Keratinocyte (primary cell): ENCODE measurements at regions not wholly inside any gene's neighbourhood (a gene's known extent, or its start where the extent isn't known, plus 50 kb on each side); places are given as distances from the start of the nearest gene placed in this dataset.

Experiments
- DNase-seq: peaks from one replicate; pipeline ENCODE4 v3.0.0-alpha.2; 2011; ENCODE audit warnings: low read depth, missing footprints, low spot score
- FAIRE-seq: peaks from 2 replicates; lab custom pipeline; 2011; peaks lifted over from hg19 to GRCh38; lab: Jason Lieb, UNC
- H2AFZ ChIP-seq: 2 replicates; pipeline ENCODE4 v1.6.0; 2012; ENCODE audit warnings: low read length, control low read depth, inconsistent platforms; ENCODE audit not compliant: control insufficient read depth
- H3K27ac ChIP-seq: 2 replicates; pipeline ENCODE4 v1.5.1; 2011; ENCODE audit warnings: low read length; ENCODE audit not compliant: control insufficient read depth, insufficient read depth
- H3K27me3 ChIP-seq: 3 replicates; pipeline ENCODE4 v1.6.0; 2011; ENCODE audit warnings: low read length; ENCODE audit not compliant: control insufficient read depth, insufficient read depth; ENCODE audit errors: extremely low read depth
- H3K36me3 ChIP-seq, 2 experiments: 2 replicates in 1 of 2; 3 replicates in 1 of 2; pipeline ENCODE4 v1.5.1; 2011; ENCODE audit warnings: low read length in 2 of 2, mild to moderate bottlenecking in 1 of 2; ENCODE audit not compliant: control insufficient read depth in 2 of 2, insufficient read depth in 2 of 2; ENCODE audit errors: extremely low read depth in 1 of 2
- H3K4me1 ChIP-seq: 3 replicates; pipeline ENCODE4 v1.5.1; 2011; ENCODE audit warnings: low read length; ENCODE audit not compliant: control insufficient read depth, insufficient read depth; ENCODE audit errors: extremely low read depth
- H3K4me2 ChIP-seq: 3 replicates; pipeline ENCODE4 v1.6.0; 2011; ENCODE audit warnings: low read depth, low read length; ENCODE audit not compliant: control insufficient read depth, insufficient read depth; ENCODE audit errors: extremely low read depth
- H3K4me3 ChIP-seq, 3 experiments: fragments of 200-600 bp in 1 of 3; sonication (generic) in 1 of 3; 2 replicates in 2 of 3; 3 replicates in 1 of 3; pipeline ENCODE4 v1.5.1; 2011 to 2016; ENCODE audit warnings: low read length in 3 of 3, mild to moderate bottlenecking in 3 of 3, control low read depth in 2 of 3, inconsistent platforms in 1 of 3, low read depth in 1 of 3, mixed read lengths in 1 of 3, mixed run types in 1 of 3, moderate library complexity in 1 of 3; ENCODE audit not compliant: control insufficient read depth in 2 of 3, insufficient read depth in 2 of 3; ENCODE audit errors: extremely low read depth in 1 of 3
- H3K79me2 ChIP-seq: 2 replicates; pipeline ENCODE4 v1.6.0; 2012; ENCODE audit warnings: low read length; ENCODE audit not compliant: control insufficient read depth, insufficient read depth
- H3K9ac ChIP-seq: 3 replicates; pipeline ENCODE4 v1.6.0; 2011; ENCODE audit warnings: low read length; ENCODE audit not compliant: control insufficient read depth, insufficient read depth; ENCODE audit errors: extremely low read depth
- H3K9me1 ChIP-seq: 3 replicates; pipeline ENCODE4 v1.6.0; 2011; ENCODE audit warnings: low read length; ENCODE audit not compliant: control insufficient read depth, insufficient read depth; ENCODE audit errors: extremely low read depth
- H3K9me3 ChIP-seq: 2 replicates; pipeline ENCODE4 v1.5.1; 2012; ENCODE audit warnings: low read depth, low read length; ENCODE audit not compliant: control insufficient read depth
- H4K20me1 ChIP-seq: 3 replicates; pipeline ENCODE4 v1.6.0; 2011; ENCODE audit warnings: low read length; ENCODE audit not compliant: control insufficient read depth, insufficient read depth; ENCODE audit errors: extremely low read depth
- EZH2 ChIP-seq: IDR thresholded peaks from one replicate; pipeline ENCODE4 v1.6.1; 2012; ENCODE audit warnings: inconsistent platforms, mild to moderate bottlenecking, low read length, moderate library complexity
- dilution Hi-C: fragments of 300-500 bp; cut with MboI; formaldehyde crosslinking; loops from one replicate; pipeline ENCODE4 v1.7.0; 2020; ENCODE audit warnings: low sequenced_read_pairs; ENCODE audit not compliant: extremely low pct_ligation_motif_present
- TF ChIP-seq, protein P1 (sequence below), 3 experiments: IDR thresholded peaks in 1 of 3; conservative IDR thresholded peaks in 1 of 3; optimal IDR thresholded peaks in 1 of 3; 2 replicates in 2 of 3; 3 replicates in 1 of 3; pipeline versions ENCODE3 to v1.5.1; 2011; ENCODE audit warnings: low read length in 3 of 3, mild to moderate bottlenecking in 3 of 3, moderate library complexity in 2 of 3, control low read depth in 1 of 3, inconsistent platforms in 1 of 3; ENCODE audit not compliant: insufficient read depth in 2 of 3; ENCODE audit errors: extremely low read depth in 1 of 3

DNA sequence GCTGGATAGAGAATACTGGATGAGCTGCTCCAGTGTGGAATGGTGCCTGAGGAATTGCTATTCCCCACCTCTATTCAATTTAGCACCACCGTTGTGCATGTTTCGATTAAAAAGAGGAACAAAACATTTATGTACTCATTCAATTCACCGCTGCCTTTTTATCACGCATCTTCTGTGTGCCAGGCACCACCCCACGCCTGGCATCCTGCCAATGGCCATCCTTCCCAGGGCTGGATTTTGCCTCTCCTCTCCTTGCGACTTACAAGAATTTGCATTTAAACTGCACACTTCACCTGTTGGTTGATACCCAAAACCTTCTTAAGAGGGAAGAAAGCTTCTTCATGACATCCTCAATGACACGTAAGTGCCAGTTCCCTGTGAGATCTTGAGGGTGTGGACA lies 110.2 kb upstream of the DPP6 start:
- no peak for TF ChIP-seq EZH2
- TF ChIP-seq, protein P1, sequence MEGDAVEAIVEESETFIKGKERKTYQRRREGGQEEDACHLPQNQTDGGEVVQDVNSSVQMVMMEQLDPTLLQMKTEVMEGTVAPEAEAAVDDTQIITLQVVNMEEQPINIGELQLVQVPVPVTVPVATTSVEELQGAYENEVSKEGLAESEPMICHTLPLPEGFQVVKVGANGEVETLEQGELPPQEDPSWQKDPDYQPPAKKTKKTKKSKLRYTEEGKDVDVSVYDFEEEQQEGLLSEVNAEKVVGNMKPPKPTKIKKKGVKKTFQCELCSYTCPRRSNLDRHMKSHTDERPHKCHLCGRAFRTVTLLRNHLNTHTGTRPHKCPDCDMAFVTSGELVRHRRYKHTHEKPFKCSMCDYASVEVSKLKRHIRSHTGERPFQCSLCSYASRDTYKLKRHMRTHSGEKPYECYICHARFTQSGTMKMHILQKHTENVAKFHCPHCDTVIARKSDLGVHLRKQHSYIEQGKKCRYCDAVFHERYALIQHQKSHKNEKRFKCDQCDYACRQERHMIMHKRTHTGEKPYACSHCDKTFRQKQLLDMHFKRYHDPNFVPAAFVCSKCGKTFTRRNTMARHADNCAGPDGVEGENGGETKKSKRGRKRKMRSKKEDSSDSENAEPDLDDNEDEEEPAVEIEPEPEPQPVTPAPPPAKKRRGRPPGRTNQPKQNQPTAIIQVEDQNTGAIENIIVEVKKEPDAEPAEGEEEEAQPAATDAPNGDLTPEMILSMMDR (optimal IDR thresholded peaks at IDR 0.05 in 1 of 3, IDR thresholded peaks at IDR 0.05 in 1 of 3, conservative IDR thresholded peaks at IDR 0.05 in 1 of 3; ENCODE audit: extremely low read depth in 1 of 3, insufficient read depth in 2 of 3, low read length in 3 of 3): no peak
- Histone ChIP-seq H3K27ac (no peak overlapping the region), H2AFZ (no peak overlapping the region), H3K4me3 (no peak overlapping the region), H3K4me1 (no peaks in the 10 kb centered on the region), H3K4me2 (no peak overlapping the region), H3K36me3 (no peaks in the 10 kb centered on the region), H3K79me2 (no peaks in the 10 kb centered on the region), H3K9me3 (peaks cover 2% of the 10 kb centered on the region), H3K9ac (no peak overlapping the region), H4K20me1 (no peaks in the 10 kb centered on the region), H3K9me1 (no peaks in the 10 kb centered on the region), H3K27me3 (no peaks in the 10 kb centered on the region)
- DNase-seq (no peak), FAIRE-seq (no peak)
- dilution Hi-C loops: no loop called here

DNA sequence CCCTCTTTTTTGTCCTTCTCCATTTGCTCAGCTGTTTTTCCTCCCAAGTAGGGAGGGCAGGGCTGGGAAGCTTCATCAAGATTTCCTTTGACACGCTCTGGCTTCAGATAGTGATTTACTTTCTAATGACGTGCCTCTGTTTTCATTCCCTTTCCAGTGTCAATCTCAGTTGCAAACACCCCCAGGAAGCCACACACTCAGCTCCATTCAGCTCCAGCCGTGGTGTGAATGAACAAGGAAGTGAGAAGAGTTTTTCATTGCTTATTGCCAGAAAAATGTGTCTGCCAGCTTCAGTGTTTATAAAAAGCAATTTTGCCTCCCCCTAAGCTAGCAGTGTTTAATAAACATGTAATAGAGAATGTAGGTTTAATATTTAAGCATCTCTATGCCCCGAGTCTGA lies 108.7 kb upstream of the DPP6 start:
- H3K4me3 ChIP-seq: no peak overlapping the region
- H3K9me3 ChIP-seq: peaks cover 2% of the 10 kb centered on the region
- H3K36me3 ChIP-seq: no peaks in the 10 kb centered on the region
- FAIRE-seq (no peak), DNase-seq (no peak)
- no peak overlapping the region for H3K9ac ChIP-seq
- H3K27me3 ChIP-seq: no peaks in the 10 kb centered on the region
- TF ChIP-seq, protein P1 (optimal IDR thresholded peaks at IDR 0.05 in 1 of 3, IDR thresholded peaks at IDR 0.05 in 1 of 3, conservative IDR thresholded peaks at IDR 0.05 in 1 of 3; ENCODE audit: extremely low read depth in 1 of 3, insufficient read depth in 2 of 3, low read length in 3 of 3): no peak
- TF ChIP-seq EZH2: no peak
- no peaks in the 10 kb centered on the region for H4K20me1 ChIP-seq
- H3K4me1 ChIP-seq: no peaks in the 10 kb centered on the region
- no peak overlapping the region for H3K4me2 ChIP-seq
- H2AFZ ChIP-seq: no peak overlapping the region
- no peak overlapping the region for H3K27ac ChIP-seq
- dilution Hi-C loops: no loop called here
- H3K9me1 ChIP-seq: no peaks in the 10 kb centered on the region
- no peaks in the 10 kb centered on the region for H3K79me2 ChIP-seq
